ENCODE measurements at regions not wholly inside any gene's neighbourhood (a gene's known extent, or its start where the extent isn't known, plus 50 kb on each side); places are given as distances from the start of the nearest gene placed in this dataset.

DNA sequence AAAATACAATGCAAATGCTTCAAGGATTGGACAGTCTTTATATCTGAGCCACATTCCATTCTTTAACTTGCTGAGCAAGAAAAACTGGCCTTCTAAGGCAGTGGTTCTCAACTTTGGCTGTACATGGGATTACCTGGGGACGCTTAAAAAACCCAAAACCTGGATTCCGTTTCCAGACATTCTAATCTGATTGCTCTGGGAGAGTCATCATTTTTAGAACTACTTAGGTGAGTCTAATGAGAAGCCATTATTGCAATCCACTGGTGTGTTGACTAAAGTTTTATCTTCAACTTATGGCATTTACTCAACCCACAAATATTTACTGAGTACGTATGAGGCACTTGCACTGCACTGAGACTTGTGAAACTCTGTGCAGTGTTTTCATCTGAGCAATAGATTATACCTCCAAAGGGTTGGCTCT, 195.7 kb upstream of the ATP11B start:
- TF ChIP-seq, protein P1, sequence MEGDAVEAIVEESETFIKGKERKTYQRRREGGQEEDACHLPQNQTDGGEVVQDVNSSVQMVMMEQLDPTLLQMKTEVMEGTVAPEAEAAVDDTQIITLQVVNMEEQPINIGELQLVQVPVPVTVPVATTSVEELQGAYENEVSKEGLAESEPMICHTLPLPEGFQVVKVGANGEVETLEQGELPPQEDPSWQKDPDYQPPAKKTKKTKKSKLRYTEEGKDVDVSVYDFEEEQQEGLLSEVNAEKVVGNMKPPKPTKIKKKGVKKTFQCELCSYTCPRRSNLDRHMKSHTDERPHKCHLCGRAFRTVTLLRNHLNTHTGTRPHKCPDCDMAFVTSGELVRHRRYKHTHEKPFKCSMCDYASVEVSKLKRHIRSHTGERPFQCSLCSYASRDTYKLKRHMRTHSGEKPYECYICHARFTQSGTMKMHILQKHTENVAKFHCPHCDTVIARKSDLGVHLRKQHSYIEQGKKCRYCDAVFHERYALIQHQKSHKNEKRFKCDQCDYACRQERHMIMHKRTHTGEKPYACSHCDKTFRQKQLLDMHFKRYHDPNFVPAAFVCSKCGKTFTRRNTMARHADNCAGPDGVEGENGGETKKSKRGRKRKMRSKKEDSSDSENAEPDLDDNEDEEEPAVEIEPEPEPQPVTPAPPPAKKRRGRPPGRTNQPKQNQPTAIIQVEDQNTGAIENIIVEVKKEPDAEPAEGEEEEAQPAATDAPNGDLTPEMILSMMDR (IDR thresholded peaks at IDR 0.05) = no peak
- TF ChIP-seq EZH2 (IDR thresholded peaks at IDR 0.05; ENCODE audit: borderline replicate concordance, insufficient read depth, low read depth, low read length, poor library complexity, severe bottlenecking) = no peak
